ENCODE measurements at regions not wholly inside any gene's neighbourhood (a gene's known extent, or its start where the extent isn't known, plus 50 kb on each side); places are given as distances from the start of the nearest gene placed in this dataset.

GRCh38 chr10:57825015-57825414 is 442.7 kb downstream of the IPMK start:
- Histone ChIP-seq H3K4me3 (ENCODE audit: low read depth, low read length) (no peak overlapping the region), H3K27ac (ENCODE audit: low read depth, low read length) (no peak overlapping the region), H3K27me3 (ENCODE audit: insufficient read depth, low read length) (peaks cover 4% of the 10 kb centered on the region; the same call in 1 of the 2 replicates), H3K36me3 (ENCODE audit: insufficient read depth, low read length) (no peaks in the 10 kb centered on the region), H3K79me2 (ENCODE audit: control insufficient read depth, insufficient read depth, low read length, unreplicated experiment) (no peaks in the 10 kb centered on the region), H3K4me1 (ENCODE audit: control insufficient read depth, insufficient read depth, low read length, unreplicated experiment) (no peaks in the 10 kb centered on the region), H2AFZ (ENCODE audit: low read length, unreplicated experiment) (no peak overlapping the region)

DNA sequence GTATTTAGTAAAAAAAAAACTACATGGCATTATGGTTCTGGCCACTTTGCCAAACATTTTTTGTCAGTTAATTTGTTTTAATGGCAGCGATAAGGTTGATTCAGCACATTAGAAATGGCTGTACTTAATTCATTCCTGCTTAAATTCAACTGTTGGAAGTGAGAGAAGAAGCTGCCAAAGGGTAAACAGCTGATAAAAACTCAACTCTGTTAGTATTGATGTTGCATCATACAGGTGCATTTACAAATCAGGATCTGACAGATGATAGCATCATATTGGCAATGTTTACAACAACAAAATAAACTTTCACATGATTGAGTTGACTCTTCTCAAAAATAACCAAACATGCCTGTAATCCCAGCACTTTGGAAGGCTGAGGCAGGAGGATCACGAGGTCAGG is 444.3 kb downstream of the IPMK start:
- H3K4me1 ChIP-seq (ENCODE audit: control insufficient read depth, insufficient read depth, low read length, unreplicated experiment): no peaks in the 10 kb centered on the region
- H3K36me3 ChIP-seq (ENCODE audit: insufficient read depth, low read length): no peaks in the 10 kb centered on the region
- H3K79me2 ChIP-seq (ENCODE audit: control insufficient read depth, insufficient read depth, low read length, unreplicated experiment): no peaks in the 10 kb centered on the region
- H3K27ac ChIP-seq (ENCODE audit: low read depth, low read length): no peak overlapping the region
- H3K4me3 ChIP-seq (ENCODE audit: low read depth, low read length): no peak overlapping the region
- H2AFZ ChIP-seq (ENCODE audit: low read length, unreplicated experiment): no peak overlapping the region
- peaks cover 4% of the 10 kb centered on the region; the same call in 1 of the 2 replicates for H3K27me3 ChIP-seq (ENCODE audit: insufficient read depth, low read length)

DNA sequence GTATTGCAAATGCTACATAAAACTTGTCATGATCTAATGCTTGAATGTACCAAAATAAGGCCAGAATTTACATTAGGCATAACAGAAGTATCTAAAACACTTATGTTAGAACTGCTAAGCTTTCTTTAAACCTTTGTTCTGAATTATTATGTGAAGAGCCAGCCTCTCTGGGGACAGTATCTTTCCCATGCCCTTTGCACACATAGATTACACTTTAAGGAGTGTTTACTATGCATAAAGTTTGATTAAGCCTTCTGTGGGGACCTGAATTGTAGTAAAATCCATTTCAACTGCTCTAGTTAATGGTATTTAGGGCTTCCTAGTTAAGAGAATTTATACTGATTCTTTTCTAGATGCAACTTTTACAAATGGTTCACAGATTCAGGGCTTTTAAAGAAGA is 444.7 kb downstream of the IPMK start:
- Histone ChIP-seq H3K4me3 (ENCODE audit: low read depth, low read length) (no peak overlapping the region), H3K4me1 (ENCODE audit: control insufficient read depth, insufficient read depth, low read length, unreplicated experiment) (no peaks in the 10 kb centered on the region), H3K27me3 (ENCODE audit: insufficient read depth, low read length) (peaks cover 4% of the 10 kb centered on the region; the same call in 1 of the 2 replicates), H2AFZ (ENCODE audit: low read length, unreplicated experiment) (no peak overlapping the region), H3K79me2 (ENCODE audit: control insufficient read depth, insufficient read depth, low read length, unreplicated experiment) (no peaks in the 10 kb centered on the region), H3K27ac (ENCODE audit: low read depth, low read length) (no peak overlapping the region), H3K36me3 (ENCODE audit: insufficient read depth, low read length) (no peaks in the 10 kb centered on the region)

DNA sequence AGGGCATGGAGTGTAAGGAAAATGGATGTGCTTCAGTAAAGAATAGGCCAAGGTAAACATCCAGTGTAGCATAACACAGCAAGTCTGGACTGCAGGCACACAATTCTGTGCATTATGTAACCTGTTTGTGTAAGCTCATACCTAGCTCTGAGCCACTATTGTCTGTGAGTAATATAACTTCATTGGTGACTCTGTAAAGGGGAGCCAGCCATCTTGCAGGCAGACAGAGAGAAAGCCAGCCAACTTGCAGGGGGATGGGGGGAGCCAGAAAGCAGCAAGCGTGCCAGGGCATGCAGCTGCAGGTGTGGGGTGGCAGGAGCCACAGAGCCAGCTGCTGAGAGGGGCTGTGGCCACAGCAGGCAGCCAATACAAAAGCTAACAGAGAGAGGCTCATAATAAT is 449.2 kb downstream of the IPMK start:
- Histone ChIP-seq H3K79me2 (ENCODE audit: control insufficient read depth, insufficient read depth, low read length, unreplicated experiment) (no peaks in the 10 kb centered on the region), H3K4me1 (ENCODE audit: control insufficient read depth, insufficient read depth, low read length, unreplicated experiment) (no peaks in the 10 kb centered on the region), H3K4me3 (ENCODE audit: low read depth, low read length) (no peak overlapping the region), H3K36me3 (ENCODE audit: insufficient read depth, low read length) (no peaks in the 10 kb centered on the region), H2AFZ (ENCODE audit: low read length, unreplicated experiment) (no peak overlapping the region), H3K27ac (ENCODE audit: low read depth, low read length) (no peak overlapping the region), H3K27me3 (ENCODE audit: insufficient read depth, low read length) (peaks cover 4% of the 10 kb centered on the region; the same call in 1 of the 2 replicates)

GRCh38 chr10:57817741-57818140 is 450.0 kb downstream of the IPMK start:
- H3K4me3 ChIP-seq (ENCODE audit: low read depth, low read length): no peak overlapping the region

DNA sequence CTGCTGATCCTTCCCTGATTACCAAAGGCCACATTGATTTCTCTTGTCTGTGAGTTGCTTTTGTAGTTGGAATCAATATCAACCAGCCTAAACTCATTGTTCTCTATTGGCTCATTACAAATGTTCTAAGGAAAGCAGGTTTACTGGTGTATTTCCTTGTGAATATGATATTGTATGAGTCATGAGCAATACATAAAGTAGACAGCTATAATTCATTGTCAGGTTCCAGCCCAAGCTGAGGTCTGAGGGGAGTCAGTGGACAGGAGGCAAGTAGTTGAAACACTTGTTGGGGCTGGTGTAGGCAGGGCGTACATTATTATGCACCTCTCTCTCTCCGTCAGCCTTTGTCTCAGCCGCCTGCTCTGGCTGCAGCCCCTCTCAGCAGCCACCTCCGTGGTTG is 451.7 kb downstream of the IPMK start:
- Histone ChIP-seq H2AFZ (ENCODE audit: low read length, unreplicated experiment) (no peak overlapping the region), H3K79me2 (ENCODE audit: control insufficient read depth, insufficient read depth, low read length, unreplicated experiment) (no peaks in the 10 kb centered on the region), H3K4me3 (ENCODE audit: low read depth, low read length) (no peak overlapping the region), H3K27ac (ENCODE audit: low read depth, low read length) (no peak overlapping the region), H3K4me1 (ENCODE audit: control insufficient read depth, insufficient read depth, low read length, unreplicated experiment) (no peaks in the 10 kb centered on the region), H3K36me3 (ENCODE audit: insufficient read depth, low read length) (no peaks in the 10 kb centered on the region), H3K27me3 (ENCODE audit: insufficient read depth, low read length) (peaks cover 20% of the 10 kb centered on the region)

More at GRCh38 chr10:57817741-57818140, 450.0 kb downstream of the IPMK start:
- Histone ChIP-seq H3K4me1 (ENCODE audit: control insufficient read depth, insufficient read depth, low read length, unreplicated experiment) (no peaks in the 10 kb centered on the region), H3K27me3 (ENCODE audit: insufficient read depth, low read length) (peaks cover 5% of the 10 kb centered on the region; the same call in 1 of the 2 replicates), H3K79me2 (ENCODE audit: control insufficient read depth, insufficient read depth, low read length, unreplicated experiment) (no peaks in the 10 kb centered on the region), H2AFZ (ENCODE audit: low read length, unreplicated experiment) (no peak overlapping the region), H3K27ac (ENCODE audit: low read depth, low read length) (no peak overlapping the region), H3K36me3 (ENCODE audit: insufficient read depth, low read length) (no peaks in the 10 kb centered on the region)

DNA sequence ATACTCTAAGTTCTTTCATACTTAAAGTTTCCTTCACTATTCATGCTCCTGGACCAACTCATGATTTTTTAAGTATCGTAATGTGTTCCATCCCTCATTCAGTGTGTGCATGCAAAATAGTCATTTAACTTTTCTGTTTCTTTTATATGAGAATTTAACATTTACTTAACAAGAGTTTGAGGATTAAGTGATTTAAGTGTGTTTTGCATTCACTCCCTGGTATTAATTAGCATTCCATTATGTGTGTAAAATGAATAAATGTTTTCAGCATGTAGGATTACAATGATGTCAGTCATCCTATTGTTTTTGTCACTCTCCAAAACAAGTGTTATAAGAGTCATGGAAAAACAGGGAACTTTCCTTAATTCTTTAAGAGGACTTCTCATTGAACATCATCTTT is 457.7 kb downstream of the IPMK start:
- no peak overlapping the region for H3K27ac ChIP-seq (ENCODE audit: low read depth, low read length)
- H3K4me1 ChIP-seq (ENCODE audit: control insufficient read depth, insufficient read depth, low read length, unreplicated experiment): no peaks in the 10 kb centered on the region
- H3K79me2 ChIP-seq (ENCODE audit: control insufficient read depth, insufficient read depth, low read length, unreplicated experiment): no peaks in the 10 kb centered on the region
- no peak overlapping the region for H3K4me3 ChIP-seq (ENCODE audit: low read depth, low read length)
- no peaks in the 10 kb centered on the region for H3K36me3 ChIP-seq (ENCODE audit: insufficient read depth, low read length)
- no peak overlapping the region for H2AFZ ChIP-seq (ENCODE audit: low read length, unreplicated experiment)
- peaks cover 48% of the 10 kb centered on the region for H3K27me3 ChIP-seq (ENCODE audit: insufficient read depth, low read length)

- no peak overlapping the region for H3K27ac ChIP-seq (ENCODE audit: low read depth, low read length)
- H3K4me1 ChIP-seq (ENCODE audit: control insufficient read depth, insufficient read depth, low read length, unreplicated experiment): no peaks in the 10 kb centered on the region
- no peak overlapping the region for H2AFZ ChIP-seq (ENCODE audit: low read length, unreplicated experiment)
- no peak overlapping the region for H3K4me3 ChIP-seq (ENCODE audit: low read depth, low read length)
- H3K36me3 ChIP-seq (ENCODE audit: insufficient read depth, low read length): no peaks in the 10 kb centered on the region
- H3K27me3 ChIP-seq (ENCODE audit: insufficient read depth, low read length): peaks cover 55% of the 10 kb centered on the region
- H3K79me2 ChIP-seq (ENCODE audit: control insufficient read depth, insufficient read depth, low read length, unreplicated experiment): no peaks in the 10 kb centered on the region
Measured at GRCh38 chr10:57807906-57808305, 459.8 kb downstream of the IPMK start.

- Histone ChIP-seq H3K79me2 (ENCODE audit: control insufficient read depth, insufficient read depth, low read length, unreplicated experiment) (no peaks in the 10 kb centered on the region), H2AFZ (ENCODE audit: low read length, unreplicated experiment) (no peak overlapping the region), H3K36me3 (ENCODE audit: insufficient read depth, low read length) (no peaks in the 10 kb centered on the region), H3K27me3 (ENCODE audit: insufficient read depth, low read length) (peaks cover 48% of the 10 kb centered on the region), H3K4me3 (ENCODE audit: low read depth, low read length) (no peak overlapping the region), H3K27ac (ENCODE audit: low read depth, low read length) (no peak overlapping the region), H3K4me1 (ENCODE audit: control insufficient read depth, insufficient read depth, low read length, unreplicated experiment) (no peaks in the 10 kb centered on the region)
Measured at GRCh38 chr10:57806675-57807074, 461.0 kb downstream of the IPMK start.

DNA sequence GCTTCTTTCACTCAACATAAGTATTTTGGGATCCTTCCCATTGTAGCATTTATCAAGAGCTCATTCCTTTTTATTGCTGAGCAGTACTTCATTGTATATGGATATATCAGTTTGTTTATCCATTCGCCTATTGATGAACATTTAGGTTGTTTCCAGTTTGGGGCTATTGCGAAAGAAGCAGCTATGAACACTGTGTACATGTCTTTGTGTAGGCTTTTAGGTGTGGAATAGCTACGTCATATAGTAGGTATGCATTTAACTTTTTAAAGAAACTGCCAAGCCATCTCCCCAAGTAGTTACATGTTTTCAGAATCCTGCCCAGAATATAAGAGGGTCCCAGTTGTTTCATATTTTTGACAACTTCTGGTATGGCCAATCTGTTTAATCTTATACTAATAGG is 468.1 kb downstream of the IPMK start:
- H3K27me3 ChIP-seq (ENCODE audit: insufficient read depth, low read length): peaks cover 37% of the 10 kb centered on the region
- no peak overlapping the region for H3K4me3 ChIP-seq (ENCODE audit: low read depth, low read length)

GRCh38 chr10:57798830-57799229 is 468.9 kb downstream of the IPMK start:
- H3K79me2 ChIP-seq (ENCODE audit: control insufficient read depth, insufficient read depth, low read length, unreplicated experiment): no peaks in the 10 kb centered on the region
- no peaks in the 10 kb centered on the region for H3K4me1 ChIP-seq (ENCODE audit: control insufficient read depth, insufficient read depth, low read length, unreplicated experiment)
- H2AFZ ChIP-seq (ENCODE audit: low read length, unreplicated experiment): no peak overlapping the region
- peaks cover 42% of the 10 kb centered on the region for H3K27me3 ChIP-seq (ENCODE audit: insufficient read depth, low read length)
- no peak overlapping the region for H3K4me3 ChIP-seq (ENCODE audit: low read depth, low read length)
- H3K36me3 ChIP-seq (ENCODE audit: insufficient read depth, low read length): no peaks in the 10 kb centered on the region
- H3K27ac ChIP-seq (ENCODE audit: low read depth, low read length): no peak overlapping the region

More for the DNA sequence above, 468.1 kb downstream of the IPMK start:
- H2AFZ ChIP-seq (ENCODE audit: low read length, unreplicated experiment): no peak overlapping the region
- no peaks in the 10 kb centered on the region for H3K79me2 ChIP-seq (ENCODE audit: control insufficient read depth, insufficient read depth, low read length, unreplicated experiment)
- H3K27ac ChIP-seq (ENCODE audit: low read depth, low read length): no peak overlapping the region
- no peaks in the 10 kb centered on the region for H3K36me3 ChIP-seq (ENCODE audit: insufficient read depth, low read length)
- H3K4me1 ChIP-seq (ENCODE audit: control insufficient read depth, insufficient read depth, low read length, unreplicated experiment): no peaks in the 10 kb centered on the region

Data from ACC112 (cell line).